ENCODE measurements at regions not wholly inside any gene's neighbourhood (a gene's known extent, or its start where the extent isn't known, plus 50 kb on each side); places are given as distances from the start of the nearest gene placed in this dataset.

- Histone ChIP-seq H3K9me3 (ENCODE audit: low read length) (no peaks in the 10 kb centered on the region), H3K4me2 (ENCODE audit: low read length) (no peak overlapping the region), H3K79me2 (ENCODE audit: insufficient read depth, low read depth, low read length) (no peaks in the 10 kb centered on the region), H2AFZ (ENCODE audit: low read length) (no peak overlapping the region), H3K4me1 (ENCODE audit: insufficient read depth, low read length, poor library complexity, severe bottlenecking) (no peaks in the 10 kb centered on the region), H3K36me3 (ENCODE audit: insufficient read depth, low read length) (no peaks in the 10 kb centered on the region), H3K4me3 (ENCODE audit: low read depth, low read length, poor library complexity, severe bottlenecking) (no peak overlapping the region), H3K9me2 (ENCODE audit: insufficient read depth, low read length) (no peaks in the 10 kb centered on the region), H4K20me1 (ENCODE audit: insufficient read depth, low read length) (no peaks in the 10 kb centered on the region), H3K27ac (ENCODE audit: low read depth, low read length, poor library complexity, severe bottlenecking) (no peak overlapping the region)
- DNase-seq (ENCODE audit: low spot score): no peak
- ChIA-PET CTCF (ENCODE audit: unreplicated experiment) (no interaction called here), POLR2A (interaction anchor here (1.2 kb wide), 1 partner anchor 37 kb away, joined by 3 read pairs; no protein-coding TSS in a partner anchor)
- no TSS peak for BruUV-seq (replicated peaks)
- intact Hi-C loops (cut with micrococcal nuclease; ENCODE audit: unreplicated experiment): no loop called here
- TF ChIP-seq CTCF (conservative IDR thresholded peaks at IDR 0.05; ENCODE audit: low read length): no peak
- no peak for TF ChIP-seq EZH2phosphoT487 (IDR thresholded peaks at IDR 0.05; ENCODE audit: borderline replicate concordance, low read depth, low read length)
Observed at GRCh38 chr11:80827781-80828180, 1387.0 kb upstream of the TENM4 start.

- no peaks in the 10 kb centered on the region for H3K36me3 ChIP-seq (ENCODE audit: insufficient read depth, low read length)
- POLR2A ChIA-PET: no interaction called here
- H3K4me2 ChIP-seq (ENCODE audit: low read length): no peak overlapping the region
- no peak overlapping the region for H3K4me3 ChIP-seq (ENCODE audit: low read depth, low read length, poor library complexity, severe bottlenecking)
- no peaks in the 10 kb centered on the region for H3K79me2 ChIP-seq (ENCODE audit: insufficient read depth, low read depth, low read length)
- no peaks in the 10 kb centered on the region for H4K20me1 ChIP-seq (ENCODE audit: insufficient read depth, low read length)
- no peak overlapping the region for H3K27ac ChIP-seq (ENCODE audit: low read depth, low read length, poor library complexity, severe bottlenecking)
- no TSS peak for BruUV-seq (replicated peaks)
- DNase-seq (ENCODE audit: low spot score): no peak
- intact Hi-C loops (cut with micrococcal nuclease; ENCODE audit: unreplicated experiment): no loop called here
- no peaks in the 10 kb centered on the region for H3K4me1 ChIP-seq (ENCODE audit: insufficient read depth, low read length, poor library complexity, severe bottlenecking)
- no peak for TF ChIP-seq CTCF (conservative IDR thresholded peaks at IDR 0.05; ENCODE audit: low read length)
- no peak for TF ChIP-seq EZH2phosphoT487 (IDR thresholded peaks at IDR 0.05; ENCODE audit: borderline replicate concordance, low read depth, low read length)
- no peaks in the 10 kb centered on the region for H3K9me2 ChIP-seq (ENCODE audit: insufficient read depth, low read length)
- CTCF ChIA-PET (ENCODE audit: unreplicated experiment): no interaction called here
- no peaks in the 10 kb centered on the region for H3K9me3 ChIP-seq (ENCODE audit: low read length)
- H2AFZ ChIP-seq (ENCODE audit: low read length): no peak overlapping the region
Observed at GRCh38 chr11:80826808-80827207, 1386.0 kb upstream of the TENM4 start.

- intact Hi-C loops (cut with micrococcal nuclease; ENCODE audit: unreplicated experiment): no loop called here
- Histone ChIP-seq H3K4me2 (ENCODE audit: low read length) (no peak overlapping the region), H3K9me3 (ENCODE audit: low read length) (no peaks in the 10 kb centered on the region), H4K20me1 (ENCODE audit: insufficient read depth, low read length) (no peaks in the 10 kb centered on the region), H3K79me2 (ENCODE audit: insufficient read depth, low read depth, low read length) (no peaks in the 10 kb centered on the region), H3K36me3 (ENCODE audit: insufficient read depth, low read length) (no peaks in the 10 kb centered on the region), H3K27ac (ENCODE audit: low read depth, low read length, poor library complexity, severe bottlenecking) (no peak overlapping the region), H3K9me2 (ENCODE audit: insufficient read depth, low read length) (no peaks in the 10 kb centered on the region), H3K4me3 (ENCODE audit: low read depth, low read length, poor library complexity, severe bottlenecking) (no peak overlapping the region), H2AFZ (ENCODE audit: low read length) (no peak overlapping the region), H3K4me1 (ENCODE audit: insufficient read depth, low read length, poor library complexity, severe bottlenecking) (no peaks in the 10 kb centered on the region)
- BruUV-seq (replicated peaks): no TSS peak
- ChIA-PET POLR2A (no interaction called here), CTCF (ENCODE audit: unreplicated experiment) (no interaction called here)
- TF ChIP-seq CTCF (conservative IDR thresholded peaks at IDR 0.05; ENCODE audit: low read length) (no peak), EZH2phosphoT487 (IDR thresholded peaks at IDR 0.05; ENCODE audit: borderline replicate concordance, low read depth, low read length) (no peak)
- no peak for DNase-seq (ENCODE audit: low spot score)
Observed at GRCh38 chr11:80822308-80822707, 1381.5 kb upstream of the TENM4 start.
